A673 (cell line): ENCODE measurements at regions not wholly inside any gene's neighbourhood (a gene's known extent, or its start where the extent isn't known, plus 50 kb on each side); places are given as distances from the start of the nearest gene placed in this dataset.

Source experiments
- BruUV-seq: library from RNA; stranded (reverse); fragments of 400-500 nt; replicated peaks from 2 replicates; lab custom pipeline; 2021; lab: Mats Ljungman, UMichigan
- CTCF ChIA-PET: fragments of 300-600 bp; sonication (Branson Sonifier 250); formaldehyde crosslinking; loops from one replicate; lab custom pipeline; 2022; ENCODE audit warnings: antibody characterized with exemption; lab: Charles Lee
- POLR2A ChIA-PET: fragments of 300-600 bp; sonication (Branson Sonifier 250); formaldehyde crosslinking; loops from one replicate; lab custom pipeline; 2022; ENCODE audit warnings: antibody characterized with exemption; ENCODE audit not compliant: low non-redundant PET; lab: Charles Lee
- DNase-seq: peaks from one replicate; pipeline ENCODE4 v3.0.0-alpha.2; 2015; ENCODE audit warnings: low spot score
- H3K27ac ChIP-seq: fragments of 200-600 bp; sonication (generic); 2 replicates; pipeline ENCODE4 v1.5.1; 2016; ENCODE audit warnings: mixed run types, low read depth, mild to moderate bottlenecking, mixed read lengths, antibody characterized with exemption, low read length; ENCODE audit not compliant: poor library complexity, severe bottlenecking
- H3K27me3 ChIP-seq: fragments of 200-600 bp; sonication (generic); replicated peaks from 2 replicates; pipeline ENCODE4 v1.6.1; 2017; ENCODE audit warnings: mixed run types, low read depth, mild to moderate bottlenecking, mixed read lengths, antibody characterized with exemption, low read length; ENCODE audit not compliant: insufficient read depth, poor library complexity
- H3K36me3 ChIP-seq: fragments of 200-600 bp; sonication (generic); 2 replicates; pipeline ENCODE4 v1.6.1; 2016; ENCODE audit warnings: mixed run types, mild to moderate bottlenecking, mixed read lengths, antibody characterized with exemption, low read length; ENCODE audit not compliant: insufficient read depth, poor library complexity, severe bottlenecking
- H3K4me1 ChIP-seq: fragments of 200-600 bp; sonication (generic); 2 replicates; pipeline ENCODE4 v1.6.1; 2017; ENCODE audit warnings: mixed run types, mild to moderate bottlenecking, mixed read lengths, antibody characterized with exemption, low read length; ENCODE audit not compliant: insufficient read depth, poor library complexity, severe bottlenecking
- H3K4me3 ChIP-seq: fragments of 200-600 bp; sonication (generic); 2 replicates; pipeline ENCODE4 v1.5.1; 2016; ENCODE audit warnings: low read depth, mixed run types, mild to moderate bottlenecking, mixed read lengths, low read length; ENCODE audit not compliant: poor library complexity, severe bottlenecking
- H3K9me3 ChIP-seq: fragments of 200-600 bp; sonication (generic); 2 replicates; pipeline ENCODE4 v1.6.1; 2016; ENCODE audit warnings: mixed run types, low read depth, mild to moderate bottlenecking, mixed read lengths, antibody characterized with exemption, low read length; ENCODE audit not compliant: poor library complexity, severe bottlenecking
- CTCF ChIP-seq: fragments of 300-800, 200-600 bp; sonication (generic); conservative IDR thresholded peaks from 2 replicates; pipeline ENCODE4 v1.5.1; 2017; ENCODE audit warnings: low read depth, mild to moderate bottlenecking, antibody characterized with exemption, low read length, moderate library complexity, mixed read lengths
- EZH2 ChIP-seq: fragments of 200-600 bp; sonication (generic); IDR thresholded peaks from 2 replicates; pipeline ENCODE4 v1.6.1; 2017; ENCODE audit warnings: borderline replicate concordance, low read depth, mild to moderate bottlenecking, mixed read lengths, antibody characterized with exemption, low read length; ENCODE audit not compliant: poor library complexity, severe bottlenecking
- intact Hi-C: fragments of 100-400 bp; cut with micrococcal nuclease; formaldehyde crosslinking; loops from one replicate; pipeline ENCODE4 v1.10.0; 2022; ENCODE audit not compliant: unreplicated experiment

DNA sequence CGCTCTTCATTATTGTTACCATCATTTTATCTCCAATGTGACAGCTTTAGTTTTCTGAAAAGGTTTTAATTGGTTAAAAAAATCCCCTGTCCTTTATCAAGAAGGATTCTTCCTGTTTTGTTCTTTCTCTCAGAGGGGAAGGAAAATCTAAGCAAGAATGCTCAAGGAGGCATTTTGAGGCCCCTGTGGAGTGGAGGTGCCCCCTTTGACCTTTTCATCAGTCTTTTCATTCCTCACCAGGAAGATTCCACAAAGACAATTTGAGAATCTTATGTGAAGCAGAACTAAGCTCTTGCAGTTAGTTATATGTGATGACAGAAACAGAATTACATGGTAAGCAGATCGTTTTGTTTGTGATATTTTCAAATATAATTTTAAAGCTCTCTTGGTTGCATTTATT lies 489.6 kb downstream of the MAN2A1 start:
- DNase-seq, result peak; percentile 31
- Histone ChIP-seq H3K9me3 (no peaks in the 10 kb centered on the region), H3K4me3 (no peak overlapping the region), H3K27me3 (no peaks in the 10 kb centered on the region), H3K36me3 (no peaks in the 10 kb centered on the region), H3K27ac (no peak overlapping the region), H3K4me1 (peaks cover 5% of the 10 kb centered on the region)
- no TSS peak for BruUV-seq
- ChIA-PET POLR2A (no interaction called here), CTCF (no interaction called here)
- TF ChIP-seq CTCF, result no peak
- no peak for TF ChIP-seq EZH2
- intact Hi-C loops, result no loop called here

DNA sequence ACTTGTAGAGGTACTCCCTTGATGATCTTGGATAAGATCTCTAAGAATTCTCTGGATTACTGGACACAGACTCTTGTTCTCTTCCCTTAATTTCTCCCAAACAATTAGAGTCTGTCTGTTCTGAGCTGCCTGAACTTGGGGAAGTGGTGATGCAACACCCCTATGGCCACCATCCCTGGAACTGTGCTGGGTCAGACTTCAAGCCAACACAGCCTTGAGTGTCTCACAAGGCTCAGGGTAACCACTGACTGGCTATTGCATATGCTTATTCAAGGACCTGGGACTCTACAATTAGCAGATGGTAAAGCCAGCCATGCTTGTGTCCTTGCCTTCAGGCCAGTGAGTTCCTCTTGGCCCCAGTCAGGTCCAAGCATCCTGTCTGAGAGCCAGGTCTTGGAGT lies 504.5 kb downstream of the MAN2A1 start:
- Histone ChIP-seq H3K27me3 (no peaks in the 10 kb centered on the region), H3K9me3 (peaks cover under 1% of the 10 kb centered on the region), H3K4me3 (no peak overlapping the region), H3K36me3 (no peaks in the 10 kb centered on the region), H3K4me1 (no peaks in the 10 kb centered on the region), H3K27ac (no peak overlapping the region)
- intact Hi-C loops, result no loop called here
- ChIA-PET CTCF (no interaction called here), POLR2A (no interaction called here)
- DNase-seq, result no peak
- no TSS peak for BruUV-seq
- TF ChIP-seq CTCF (no peak), EZH2 (no peak)

DNA sequence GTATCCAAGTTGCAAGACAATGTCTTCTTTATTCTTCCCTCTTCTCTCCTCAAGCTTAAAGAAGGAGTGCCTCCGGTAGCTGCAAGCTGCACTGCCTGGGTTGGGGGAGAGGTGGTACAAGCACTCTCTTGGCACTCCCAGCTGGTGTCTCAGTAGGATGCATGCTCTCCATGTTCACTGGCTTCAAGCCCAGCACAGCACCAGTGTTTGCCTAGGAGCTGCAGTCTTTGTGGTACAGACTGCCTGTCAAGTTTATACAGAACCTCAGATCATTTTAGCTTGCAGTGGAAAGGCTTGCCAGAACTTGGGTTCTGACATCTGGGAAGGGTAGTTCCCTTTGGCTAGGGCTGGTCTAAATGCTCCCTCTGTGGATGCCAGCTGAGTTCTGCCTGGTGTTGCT lies 505.6 kb downstream of the MAN2A1 start:
- no peak for DNase-seq
- CTCF ChIA-PET, result no interaction called here
- POLR2A ChIA-PET, result no interaction called here
- TF ChIP-seq CTCF (no peak), EZH2 (no peak)
- H3K4me1 ChIP-seq, result no peaks in the 10 kb centered on the region
- BruUV-seq, result no TSS peak
- intact Hi-C loops, result no loop called here
- no peak overlapping the region for H3K27ac ChIP-seq
- no peaks in the 10 kb centered on the region for H3K36me3 ChIP-seq
- peaks cover 5% of the 10 kb centered on the region for H3K9me3 ChIP-seq
- no peaks in the 10 kb centered on the region for H3K27me3 ChIP-seq
- H3K4me3 ChIP-seq, result no peak overlapping the region
